ENCODE measurements at regions not wholly inside any gene's neighbourhood (a gene's known extent, or its start where the extent isn't known, plus 50 kb on each side); places are given as distances from the start of the nearest gene placed in this dataset.

- Histone ChIP-seq H3K36me3 (no peaks in the 10 kb centered on the region), H3K27me3 (no peaks in the 10 kb centered on the region), H3K9me3 (no peaks in the 10 kb centered on the region), H3K4me1 (peaks cover 6 to 8% of the 10 kb centered on the region in 2 donors), H3K4me3 (no peak overlapping the region), H3K27ac (no peak overlapping the region)
- DNase-seq (no peak), ATAC-seq (no peak)
- in situ Hi-C loops (cut with MboI; ENCODE audit: low sequenced_read_pairs in 4 of 4): loop anchor here in 1 of 4 donors (10.0 kb wide), 1 partner anchor 164 kb away; no protein-coding TSS in a partner anchor
- intact Hi-C loops (cut with DNase I; ENCODE audit: low total_unique reads): no loop called here
- TF ChIP-seq POLR2A (IDR thresholded peaks at IDR 0.05): no peak
- TF ChIP-seq, protein P1, sequence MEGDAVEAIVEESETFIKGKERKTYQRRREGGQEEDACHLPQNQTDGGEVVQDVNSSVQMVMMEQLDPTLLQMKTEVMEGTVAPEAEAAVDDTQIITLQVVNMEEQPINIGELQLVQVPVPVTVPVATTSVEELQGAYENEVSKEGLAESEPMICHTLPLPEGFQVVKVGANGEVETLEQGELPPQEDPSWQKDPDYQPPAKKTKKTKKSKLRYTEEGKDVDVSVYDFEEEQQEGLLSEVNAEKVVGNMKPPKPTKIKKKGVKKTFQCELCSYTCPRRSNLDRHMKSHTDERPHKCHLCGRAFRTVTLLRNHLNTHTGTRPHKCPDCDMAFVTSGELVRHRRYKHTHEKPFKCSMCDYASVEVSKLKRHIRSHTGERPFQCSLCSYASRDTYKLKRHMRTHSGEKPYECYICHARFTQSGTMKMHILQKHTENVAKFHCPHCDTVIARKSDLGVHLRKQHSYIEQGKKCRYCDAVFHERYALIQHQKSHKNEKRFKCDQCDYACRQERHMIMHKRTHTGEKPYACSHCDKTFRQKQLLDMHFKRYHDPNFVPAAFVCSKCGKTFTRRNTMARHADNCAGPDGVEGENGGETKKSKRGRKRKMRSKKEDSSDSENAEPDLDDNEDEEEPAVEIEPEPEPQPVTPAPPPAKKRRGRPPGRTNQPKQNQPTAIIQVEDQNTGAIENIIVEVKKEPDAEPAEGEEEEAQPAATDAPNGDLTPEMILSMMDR (IDR thresholded peaks at IDR 0.05 in 4 of 5, conservative IDR thresholded peaks at IDR 0.05 in 1 of 5): no peak
These were observed 119.6 kb downstream of the MTX2 start for GRCh38 chr2:176388861-176389260.

DNA sequence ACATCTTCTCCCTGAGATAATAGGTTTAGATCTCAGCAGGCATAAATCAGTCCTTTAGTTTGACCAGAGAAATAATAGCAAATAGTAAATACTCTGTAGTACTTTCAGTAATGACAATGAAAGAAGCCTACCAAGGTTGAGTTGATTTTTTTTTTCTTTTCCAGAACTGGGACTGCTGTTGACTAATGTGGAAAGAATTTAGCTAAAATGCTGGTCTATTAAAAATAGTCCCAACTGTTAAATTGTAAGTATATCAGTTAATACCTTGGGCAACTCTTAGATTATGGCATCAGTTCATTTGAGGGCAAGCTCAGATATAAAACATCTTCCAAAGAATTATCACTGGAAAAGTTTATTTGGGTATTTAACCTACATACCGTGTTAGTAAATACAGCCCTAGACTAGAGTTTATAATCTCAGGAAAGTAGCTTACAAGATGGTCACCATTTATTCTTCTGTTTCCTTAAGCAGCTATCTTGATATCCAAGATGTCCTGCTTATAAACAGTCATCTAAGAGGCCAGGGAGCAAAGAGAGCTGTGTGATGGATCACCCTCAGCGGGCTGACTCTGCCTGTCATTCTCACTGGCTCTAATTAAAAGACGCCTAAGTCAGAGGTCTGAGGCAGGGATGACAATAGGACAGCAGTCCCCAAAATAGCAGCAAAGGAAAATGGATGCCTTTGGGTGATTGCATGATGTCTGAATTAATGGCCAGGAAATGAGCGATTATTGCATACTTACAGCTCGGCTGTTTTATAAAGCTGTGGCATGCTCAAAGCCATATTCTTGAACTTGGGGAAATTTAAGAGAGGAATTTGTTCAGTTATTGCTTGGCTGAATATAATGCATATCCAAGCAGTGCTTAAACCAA, 121.3 kb downstream of the MTX2 start:
- TF ChIP-seq, protein P1 (IDR thresholded peaks at IDR 0.05 in 4 of 5, conservative IDR thresholded peaks at IDR 0.05 in 1 of 5): no peak
- TF ChIP-seq POLR2A (IDR thresholded peaks at IDR 0.05): no peak
- H3K27me3 ChIP-seq: no peaks in the 10 kb centered on the region
- intact Hi-C loops (cut with DNase I; ENCODE audit: low total_unique reads): no loop called here
- DNase-seq: no peak
- H3K4me3 ChIP-seq: no peak overlapping the region
- H3K9me3 ChIP-seq: no peaks in the 10 kb centered on the region
- H3K36me3 ChIP-seq: no peaks in the 10 kb centered on the region
- ATAC-seq: no peak
- no peak overlapping the region for H3K27ac ChIP-seq
- in situ Hi-C loops (cut with MboI; ENCODE audit: low sequenced_read_pairs in 4 of 4): no loop called here
- peaks cover 6 to 8% of the 10 kb centered on the region in 2 donors for H3K4me1 ChIP-seq

DNA sequence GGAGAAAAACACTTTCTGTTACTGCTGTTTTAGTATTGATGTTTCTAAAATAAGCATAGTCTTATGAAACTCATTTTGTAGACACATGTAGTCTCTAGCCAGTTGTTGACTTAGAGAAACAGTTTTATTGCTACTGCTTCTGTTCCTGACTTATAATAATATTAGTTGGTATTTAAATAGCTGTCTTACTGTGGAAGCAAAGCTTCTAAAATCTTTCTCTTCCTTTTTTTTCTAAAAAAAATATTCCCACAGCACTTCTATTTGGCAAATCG, 121.8 kb downstream of the MTX2 start:
- no peak overlapping the region for H3K4me3 ChIP-seq
- no peaks in the 10 kb centered on the region for H3K27me3 ChIP-seq
- peaks cover 6 to 8% of the 10 kb centered on the region in 2 donors for H3K4me1 ChIP-seq
- no peak for ATAC-seq
- H3K36me3 ChIP-seq: no peaks in the 10 kb centered on the region
- no peaks in the 10 kb centered on the region for H3K9me3 ChIP-seq
- in situ Hi-C loops (cut with MboI; ENCODE audit: low sequenced_read_pairs in 4 of 4) (no loop called here), intact Hi-C loops (cut with DNase I; ENCODE audit: low total_unique reads) (no loop called here)
- TF ChIP-seq POLR2A (IDR thresholded peaks at IDR 0.05): no peak
- DNase-seq: no peak
- H3K27ac ChIP-seq: no peak overlapping the region

- no peak overlapping the region for H3K27ac ChIP-seq
- H3K27me3 ChIP-seq: no peaks in the 10 kb centered on the region
- ATAC-seq: no peak
- no peaks in the 10 kb centered on the region for H3K36me3 ChIP-seq
- TF ChIP-seq, protein P1 (IDR thresholded peaks at IDR 0.05 in 4 of 5, conservative IDR thresholded peaks at IDR 0.05 in 1 of 5): no peak
- no peak for TF ChIP-seq POLR2A (IDR thresholded peaks at IDR 0.05)
- intact Hi-C loops (cut with DNase I; ENCODE audit: low total_unique reads) (no loop called here), in situ Hi-C loops (cut with MboI; ENCODE audit: low sequenced_read_pairs in 4 of 4) (no loop called here)
- no peaks in the 10 kb centered on the region for H3K9me3 ChIP-seq
- H3K4me1 ChIP-seq: peaks cover 6 to 8% of the 10 kb centered on the region in 2 donors
- H3K4me3 ChIP-seq: no peak overlapping the region
- DNase-seq: no peak
These were observed 123.0 kb downstream of the MTX2 start for GRCh38 chr2:176392249-176392648.

DNA sequence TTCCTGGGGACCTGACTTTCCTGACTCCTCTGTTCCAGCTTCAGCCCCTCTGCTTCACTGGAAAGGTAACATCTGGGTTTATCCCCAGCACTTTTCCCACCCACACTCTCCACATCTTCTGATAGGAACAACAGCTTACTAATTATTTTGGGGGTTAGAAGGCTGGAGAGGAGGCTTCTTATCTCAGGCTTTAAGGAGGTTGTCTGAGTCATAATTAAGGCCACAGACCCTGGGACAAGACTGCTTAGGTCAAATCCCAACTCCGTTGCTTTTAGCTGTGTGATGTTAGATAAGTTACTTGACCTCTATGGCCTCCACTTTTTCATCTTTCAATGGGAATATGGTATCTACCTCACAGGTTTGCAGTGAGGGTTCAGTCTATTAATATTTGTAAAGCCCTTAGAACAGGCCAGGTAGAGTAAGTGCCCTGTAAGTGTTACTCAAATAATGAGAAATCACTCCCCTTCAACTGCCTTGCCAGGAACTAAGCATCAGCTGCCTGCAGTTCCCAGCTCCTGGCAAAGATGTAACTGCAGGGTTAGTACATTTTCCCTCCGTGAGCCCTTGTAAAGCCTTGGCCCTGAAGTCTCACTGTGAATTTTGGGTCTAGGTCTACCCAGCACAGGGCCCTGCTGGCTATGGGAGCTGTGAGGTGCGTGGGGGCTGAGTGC, 123.6 kb downstream of the MTX2 start:
- ATAC-seq (no peak), DNase-seq (no peak)
- Histone ChIP-seq H3K27me3 (no peaks in the 10 kb centered on the region), H3K27ac (no peak overlapping the region), H3K36me3 (no peaks in the 10 kb centered on the region), H3K4me3 (no peak overlapping the region), H3K4me1 (peaks cover 6 to 8% of the 10 kb centered on the region in 2 donors), H3K9me3 (no peaks in the 10 kb centered on the region)
- TF ChIP-seq, protein P1 (IDR thresholded peaks at IDR 0.05 in 4 of 5, conservative IDR thresholded peaks at IDR 0.05 in 1 of 5): no peak
- intact Hi-C loops (cut with DNase I; ENCODE audit: low total_unique reads): no loop called here
- in situ Hi-C loops (cut with MboI; ENCODE audit: low sequenced_read_pairs in 4 of 4): no loop called here
